ENCODE measurements at regions not wholly inside any gene's neighbourhood (a gene's known extent, or its start where the extent isn't known, plus 50 kb on each side); places are given as distances from the start of the nearest gene placed in this dataset.

DNA sequence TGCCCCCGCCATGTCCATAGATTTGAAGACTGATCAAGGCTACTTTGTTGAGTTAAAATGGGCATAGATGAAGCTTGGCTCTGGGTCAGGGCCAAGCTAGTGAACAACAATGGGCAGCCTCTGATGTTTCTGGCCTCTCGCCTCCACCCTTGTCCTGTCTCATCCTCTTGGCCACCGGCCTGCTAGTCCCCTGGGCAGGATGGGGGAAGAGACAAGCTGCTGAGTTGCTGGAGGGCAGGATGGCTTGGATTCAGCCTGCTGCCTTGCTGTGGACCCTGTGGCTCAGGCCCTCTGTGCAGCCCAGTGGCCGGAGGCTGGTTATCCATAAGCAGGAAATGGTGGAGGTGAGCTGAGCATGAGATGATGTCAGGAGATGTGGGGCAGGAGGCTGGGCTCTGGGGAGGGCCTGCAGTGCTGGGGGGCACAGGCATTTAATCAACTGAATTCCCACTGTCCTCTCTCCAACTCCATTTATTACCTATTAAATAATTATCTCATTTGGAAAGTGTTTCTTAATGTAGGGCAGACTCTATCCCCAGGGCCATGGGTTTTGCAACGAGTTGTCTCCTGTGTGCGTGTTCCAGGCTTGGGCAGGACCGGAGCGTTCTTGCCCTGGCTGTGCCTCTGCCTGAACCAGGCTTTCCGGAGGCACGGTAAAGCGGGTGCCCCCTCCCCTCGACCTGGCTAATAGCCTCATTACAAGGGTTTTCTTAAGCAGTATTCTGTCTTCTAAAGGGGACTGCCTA lies 122.9 kb downstream of the GLI2 start:
- DNase-seq (ENCODE audit: low spot score), result no peak
- no peak for TF ChIP-seq CTCF (IDR thresholded peaks at IDR 0.05; ENCODE audit: borderline replicate concordance, control extremely low read depth, extremely low read depth, insufficient read depth, missing control alignments)
- in situ Hi-C loops (cut with MboI; ENCODE audit: low sequenced_read_pairs, unreplicated experiment), result no loop called here

GRCh38 chr2:120859128-120859527 lies 123.5 kb downstream of the GLI2 start:
- DNase-seq (ENCODE audit: low spot score), result no peak
- in situ Hi-C loops (cut with MboI; ENCODE audit: low sequenced_read_pairs, unreplicated experiment), result no loop called here
- TF ChIP-seq CTCF (IDR thresholded peaks at IDR 0.05; ENCODE audit: borderline replicate concordance, control extremely low read depth, extremely low read depth, insufficient read depth, missing control alignments), result no peak

- no peak for TF ChIP-seq CTCF (IDR thresholded peaks at IDR 0.05; ENCODE audit: borderline replicate concordance, control extremely low read depth, extremely low read depth, insufficient read depth, missing control alignments)
- in situ Hi-C loops (cut with MboI; ENCODE audit: low sequenced_read_pairs, unreplicated experiment), result no loop called here
- no peak for DNase-seq (ENCODE audit: low spot score)
Measured at GRCh38 chr2:120859814-120860578, 124.3 kb downstream of the GLI2 start.

DNA sequence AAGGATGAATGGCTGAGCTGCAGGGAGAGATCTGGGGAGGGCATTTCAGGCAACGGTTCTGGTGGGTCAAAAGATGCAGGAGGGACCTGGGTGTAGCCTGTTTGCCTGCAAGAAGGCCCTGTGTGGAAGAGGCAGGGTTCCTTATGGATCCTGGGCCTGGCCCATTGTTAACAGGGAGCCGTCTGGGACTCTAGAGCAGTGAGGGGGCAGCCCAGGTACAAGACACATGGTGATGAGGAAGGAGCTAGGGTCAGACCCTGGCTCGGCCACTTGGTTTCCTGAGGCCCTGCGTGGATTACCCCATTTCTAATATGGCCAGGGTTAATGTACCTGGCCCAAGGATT lies 124.9 kb downstream of the GLI2 start:
- no peak for DNase-seq (ENCODE audit: low spot score)
- in situ Hi-C loops (cut with MboI; ENCODE audit: low sequenced_read_pairs, unreplicated experiment), result no loop called here
- TF ChIP-seq CTCF (IDR thresholded peaks at IDR 0.05; ENCODE audit: borderline replicate concordance, control extremely low read depth, extremely low read depth, insufficient read depth, missing control alignments), result no peak

GRCh38 chr2:120861191-120861575 lies 125.5 kb downstream of the GLI2 start:
- in situ Hi-C loops (cut with MboI; ENCODE audit: low sequenced_read_pairs, unreplicated experiment), result no loop called here

More at GRCh38 chr2:120861191-120861575, 125.5 kb downstream of the GLI2 start:
- TF ChIP-seq CTCF (IDR thresholded peaks at IDR 0.05; ENCODE audit: borderline replicate concordance, control extremely low read depth, extremely low read depth, insufficient read depth, missing control alignments), result no peak
- DNase-seq (ENCODE audit: low spot score), result no peak
